ENCODE measurements at regions not wholly inside any gene's neighbourhood (a gene's known extent, or its start where the extent isn't known, plus 50 kb on each side); places are given as distances from the start of the nearest gene placed in this dataset.

DNA sequence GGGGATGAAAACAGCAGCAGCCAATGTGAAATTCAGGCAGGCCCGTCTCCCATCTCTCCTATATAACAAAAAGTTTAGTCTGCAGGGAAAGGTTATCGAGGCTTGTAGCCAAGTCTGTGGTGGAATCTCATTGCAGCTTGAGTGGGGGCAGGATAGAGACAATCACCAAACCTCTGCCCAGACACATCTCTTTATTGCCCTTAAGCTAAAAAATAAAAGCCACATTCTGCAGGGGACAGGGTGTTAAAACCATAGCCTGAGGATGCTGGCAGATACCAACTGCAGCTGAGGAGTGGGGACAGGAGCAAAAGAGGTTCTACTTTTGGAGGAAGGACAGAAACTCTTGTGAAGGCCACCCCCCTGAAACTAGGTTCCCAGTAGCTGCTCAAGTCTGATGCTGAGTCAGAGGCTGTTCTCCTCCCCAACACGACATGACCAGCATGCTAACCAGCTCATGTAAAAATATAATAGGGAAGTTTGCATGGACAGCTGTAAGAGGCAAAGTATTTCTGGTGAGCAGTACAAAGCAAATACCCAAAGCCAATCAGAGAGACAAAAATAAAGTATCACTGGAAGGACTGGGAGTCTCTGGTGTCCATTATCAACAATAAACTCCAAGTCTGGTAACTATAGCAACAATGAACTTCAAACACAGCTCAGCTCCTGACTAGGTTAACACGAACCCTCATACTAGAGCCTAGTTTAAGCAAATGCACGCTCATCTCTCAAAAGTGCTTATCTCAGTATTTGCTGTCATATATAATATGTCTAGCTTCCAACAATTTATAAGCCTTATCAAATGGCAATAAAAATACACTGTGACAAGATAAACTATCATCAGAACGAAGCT is 362.2 kb upstream of the SLCO3A1 start:
- DNase-seq (ENCODE audit: low read depth): no peak
- H3K27me3 ChIP-seq (ENCODE audit: control insufficient read depth, insufficient read depth, low read length): no peaks in the 10 kb centered on the region
- H3K36me3 ChIP-seq (ENCODE audit: control insufficient read depth, insufficient read depth, low read length): no peaks in the 10 kb centered on the region
- POLR2A ChIA-PET: no interaction called here
- CTCF ChIA-PET: interaction anchor here (0.5 to 0.6 kb wide), 2 partner anchors 20 to 999 kb away, joined by 3 read pairs; no protein-coding TSS in a partner anchor
- TF ChIP-seq, protein P1, sequence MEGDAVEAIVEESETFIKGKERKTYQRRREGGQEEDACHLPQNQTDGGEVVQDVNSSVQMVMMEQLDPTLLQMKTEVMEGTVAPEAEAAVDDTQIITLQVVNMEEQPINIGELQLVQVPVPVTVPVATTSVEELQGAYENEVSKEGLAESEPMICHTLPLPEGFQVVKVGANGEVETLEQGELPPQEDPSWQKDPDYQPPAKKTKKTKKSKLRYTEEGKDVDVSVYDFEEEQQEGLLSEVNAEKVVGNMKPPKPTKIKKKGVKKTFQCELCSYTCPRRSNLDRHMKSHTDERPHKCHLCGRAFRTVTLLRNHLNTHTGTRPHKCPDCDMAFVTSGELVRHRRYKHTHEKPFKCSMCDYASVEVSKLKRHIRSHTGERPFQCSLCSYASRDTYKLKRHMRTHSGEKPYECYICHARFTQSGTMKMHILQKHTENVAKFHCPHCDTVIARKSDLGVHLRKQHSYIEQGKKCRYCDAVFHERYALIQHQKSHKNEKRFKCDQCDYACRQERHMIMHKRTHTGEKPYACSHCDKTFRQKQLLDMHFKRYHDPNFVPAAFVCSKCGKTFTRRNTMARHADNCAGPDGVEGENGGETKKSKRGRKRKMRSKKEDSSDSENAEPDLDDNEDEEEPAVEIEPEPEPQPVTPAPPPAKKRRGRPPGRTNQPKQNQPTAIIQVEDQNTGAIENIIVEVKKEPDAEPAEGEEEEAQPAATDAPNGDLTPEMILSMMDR (IDR thresholded peaks at IDR 0.05; ENCODE audit: insufficient read depth, low read depth, low read length): no peak
- no peak overlapping the region for H3K4me3 ChIP-seq (ENCODE audit: low read depth, low read length)

DNA sequence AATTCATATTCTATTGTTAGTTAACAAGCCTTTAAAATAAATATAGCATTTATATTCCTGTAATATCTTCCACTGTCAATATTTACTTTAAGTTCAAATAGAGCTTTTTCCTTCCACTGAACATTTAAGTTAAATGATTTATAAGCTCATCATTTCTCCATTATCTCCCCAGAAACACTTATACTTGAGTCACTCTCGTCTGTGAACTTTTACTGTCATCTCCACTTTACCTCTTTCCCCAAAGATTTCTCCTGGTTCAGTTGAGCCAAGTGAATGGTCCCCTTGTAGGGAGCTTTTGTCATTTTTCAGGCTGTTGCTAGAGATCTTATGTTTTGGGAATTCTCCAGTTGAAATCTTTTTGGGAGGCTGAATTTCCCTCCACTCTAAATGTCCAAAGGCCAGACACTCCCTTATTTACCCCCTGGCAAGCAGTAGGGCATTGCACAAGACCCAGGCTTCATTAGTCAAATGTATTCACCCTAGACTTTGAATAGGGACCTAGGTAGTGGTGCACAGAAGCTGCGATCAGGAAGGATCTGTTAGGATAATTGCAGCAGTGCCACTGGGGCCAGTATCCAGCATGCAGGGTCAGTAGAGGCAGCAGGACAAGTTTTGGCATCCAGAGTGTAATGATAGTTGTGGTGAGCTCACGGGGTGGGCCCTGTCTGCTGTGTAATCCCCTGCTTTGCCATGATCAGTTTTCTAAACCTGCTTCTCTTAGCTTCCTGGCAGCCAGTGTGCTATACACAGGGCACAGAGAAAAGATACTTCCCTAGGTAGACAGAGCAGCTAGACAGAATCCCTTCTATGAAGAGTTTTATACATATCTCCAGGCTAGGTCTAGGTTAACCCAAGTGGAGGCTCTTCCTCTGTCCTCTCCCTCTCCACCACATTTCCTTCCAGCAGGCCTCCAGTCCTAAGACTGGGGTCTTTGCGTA is 356.5 kb upstream of the SLCO3A1 start:
- CTCF ChIA-PET: interaction anchor here (1.2 kb wide), 1 partner anchor 11 kb away, joined by 3 read pairs; no protein-coding TSS in a partner anchor
- no peak for DNase-seq (ENCODE audit: low read depth)
- TF ChIP-seq, protein P1 (IDR thresholded peaks at IDR 0.05; ENCODE audit: insufficient read depth, low read depth, low read length): no peak
- no peaks in the 10 kb centered on the region for H3K27me3 ChIP-seq (ENCODE audit: control insufficient read depth, insufficient read depth, low read length)
- no peaks in the 10 kb centered on the region for H3K36me3 ChIP-seq (ENCODE audit: control insufficient read depth, insufficient read depth, low read length)
- H3K4me3 ChIP-seq (ENCODE audit: low read depth, low read length): no peak overlapping the region
- POLR2A ChIA-PET: no interaction called here

DNA sequence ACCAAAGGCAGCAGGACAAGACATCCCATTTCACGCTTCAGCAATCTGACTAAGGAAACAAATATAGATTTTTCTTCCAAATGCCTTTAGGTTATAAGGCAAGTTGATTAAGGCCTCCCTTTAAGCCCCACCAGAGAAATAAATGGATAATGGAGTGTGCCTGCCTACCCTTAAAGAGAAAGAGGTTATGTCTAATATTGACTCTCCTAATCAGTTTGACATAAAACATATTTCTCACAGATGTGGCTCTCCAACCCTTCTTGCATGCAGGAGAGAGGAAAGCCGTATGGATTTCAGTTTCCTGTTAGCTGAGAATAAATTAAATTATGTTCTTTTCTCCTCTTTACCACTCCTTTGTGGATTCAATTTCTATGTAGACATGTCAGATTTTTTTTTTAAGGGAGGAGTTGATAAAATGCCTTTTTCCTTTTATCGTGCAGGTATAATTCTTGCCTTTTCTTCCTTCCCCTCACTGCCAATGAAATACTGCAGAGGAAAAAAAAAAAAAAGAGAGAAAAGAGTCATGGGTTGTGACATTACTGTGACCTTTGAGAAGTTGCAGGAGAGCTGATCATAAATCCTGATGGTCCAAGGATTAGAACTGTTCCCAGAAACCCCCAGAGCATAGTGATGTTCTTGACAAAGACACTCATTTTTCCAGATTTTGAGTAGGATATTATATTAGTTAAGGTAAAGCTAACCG is 355.3 kb upstream of the SLCO3A1 start:
- TF ChIP-seq, protein P1 (IDR thresholded peaks at IDR 0.05; ENCODE audit: insufficient read depth, low read depth, low read length): no peak
- no peak overlapping the region for H3K4me3 ChIP-seq (ENCODE audit: low read depth, low read length)
- ChIA-PET CTCF (no interaction called here), POLR2A (no interaction called here)
- no peaks in the 10 kb centered on the region for H3K27me3 ChIP-seq (ENCODE audit: control insufficient read depth, insufficient read depth, low read length)
- no peaks in the 10 kb centered on the region for H3K36me3 ChIP-seq (ENCODE audit: control insufficient read depth, insufficient read depth, low read length)
- no peak for DNase-seq (ENCODE audit: low read depth)

DNA sequence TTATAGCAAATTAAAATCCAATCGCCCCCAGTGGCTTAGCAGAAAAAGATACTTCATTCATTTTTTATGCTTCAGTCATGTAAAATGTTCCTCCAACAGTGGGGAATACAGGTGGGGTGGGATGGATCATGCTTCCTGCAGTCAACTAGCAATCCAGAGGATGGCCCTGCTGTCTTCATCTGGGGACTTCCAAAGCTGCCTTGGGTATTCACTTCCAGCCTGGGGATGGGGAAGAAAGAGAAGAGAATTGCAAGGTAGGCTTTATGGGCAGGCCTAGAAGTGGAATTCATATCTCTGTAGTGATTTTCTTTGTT is 354.8 kb upstream of the SLCO3A1 start:
- ChIA-PET CTCF (no interaction called here), POLR2A (interaction anchor here (0.5 kb wide), 1 partner anchor 26 kb away, joined by 3 read pairs; no protein-coding TSS in a partner anchor)
- no peaks in the 10 kb centered on the region for H3K27me3 ChIP-seq (ENCODE audit: control insufficient read depth, insufficient read depth, low read length)
- DNase-seq (ENCODE audit: low read depth): no peak
- TF ChIP-seq, protein P1 (IDR thresholded peaks at IDR 0.05; ENCODE audit: insufficient read depth, low read depth, low read length): no peak
- no peaks in the 10 kb centered on the region for H3K36me3 ChIP-seq (ENCODE audit: control insufficient read depth, insufficient read depth, low read length)
- no peak overlapping the region for H3K4me3 ChIP-seq (ENCODE audit: low read depth, low read length)
